IMR-90 (cell line): ENCODE measurements at regions not wholly inside any gene's neighbourhood (a gene's known extent, or its start where the extent isn't known, plus 50 kb on each side); places are given as distances from the start of the nearest gene placed in this dataset.

Experiments used
- CEBPB ChIP-seq: IDR thresholded peaks from 2 replicates; pipeline ENCODE4 v1.6.1; 2012; ENCODE audit warnings: low read depth, low read length, improper control_type of control experiment
- CTCF ChIP-seq: conservative IDR thresholded peaks from 2 replicates; pipeline ENCODE4 v1.5.1; 2012; ENCODE audit warnings: mild to moderate bottlenecking, low read depth, low read length, improper control_type of control experiment
- MAFK ChIP-seq: IDR thresholded peaks from 2 replicates; pipeline ENCODE4 v1.6.1; 2012; ENCODE audit warnings: low read depth, low read length, improper control_type of control experiment
- MAZ ChIP-seq: IDR thresholded peaks from 2 replicates; pipeline ENCODE4 v1.6.1; 2012; ENCODE audit warnings: low read depth, mild to moderate bottlenecking, low read length, improper control_type of control experiment, moderate library complexity, borderline replicate concordance
- POLR2A ChIP-seq: IDR thresholded peaks from 2 replicates; pipeline ENCODE4 v1.6.1; 2012; ENCODE audit warnings: mild to moderate bottlenecking, low read depth, low read length
- RAD21 ChIP-seq: IDR thresholded peaks from 2 replicates; pipeline ENCODE4 v1.6.1; 2012; ENCODE audit warnings: low read length, improper control_type of control experiment
- RFX5 ChIP-seq: IDR thresholded peaks from 2 replicates; pipeline ENCODE4 v1.8.0; 2012; ENCODE audit warnings: low read depth, mild to moderate bottlenecking, low read length, moderate library complexity
- SMC3 ChIP-seq: fragments of 150-350 bp; IDR thresholded peaks from 2 replicates; pipeline ENCODE4 v1.6.1; 2016; ENCODE audit warnings: low read depth, mild to moderate bottlenecking, antibody characterized with exemption, low read length, moderate library complexity
- TF ChIP-seq, protein P1 (sequence below): fragments of 150-350 bp; IDR thresholded peaks from 2 replicates; pipeline ENCODE4 v1.6.1; 2017; ENCODE audit warnings: mild to moderate bottlenecking, antibody characterized with exemption, low read length, low read depth

- TF ChIP-seq CTCF = no peak
- no peak for TF ChIP-seq MAZ
- no peak for TF ChIP-seq POLR2A
- TF ChIP-seq RFX5 = no peak
- no peak for TF ChIP-seq MAFK
- no peak for TF ChIP-seq CEBPB
- no peak for TF ChIP-seq RAD21
- TF ChIP-seq SMC3 = no peak
- TF ChIP-seq, protein P1, sequence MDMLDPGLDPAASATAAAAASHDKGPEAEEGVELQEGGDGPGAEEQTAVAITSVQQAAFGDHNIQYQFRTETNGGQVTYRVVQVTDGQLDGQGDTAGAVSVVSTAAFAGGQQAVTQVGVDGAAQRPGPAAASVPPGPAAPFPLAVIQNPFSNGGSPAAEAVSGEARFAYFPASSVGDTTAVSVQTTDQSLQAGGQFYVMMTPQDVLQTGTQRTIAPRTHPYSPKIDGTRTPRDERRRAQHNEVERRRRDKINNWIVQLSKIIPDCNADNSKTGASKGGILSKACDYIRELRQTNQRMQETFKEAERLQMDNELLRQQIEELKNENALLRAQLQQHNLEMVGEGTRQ = no peak
Observed at GRCh38 chr5:66306844-66307315, 162.8 kb downstream of the SREK1 start.
